ENCODE measurements at regions not wholly inside any gene's neighbourhood (a gene's known extent, or its start where the extent isn't known, plus 50 kb on each side); places are given as distances from the start of the nearest gene placed in this dataset.

GRCh38 chr2:70388813-70389212 is 86.9 kb upstream of the FAM136A start:
- TF ChIP-seq CTCF (IDR thresholded peaks at IDR 0.05) = no peak
- Mint-ChIP-seq H3K27ac (ENCODE audit: unreplicated experiment) (no peak overlapping the region), H3K36me3 (ENCODE audit: low read depth) (no peaks in the 10 kb centered on the region), H3K27me3 (ENCODE audit: low read depth) (peaks cover 18% of the 10 kb centered on the region), H3K9me3 (ENCODE audit: low read depth) (no peaks in the 10 kb centered on the region), H3K4me3 (ENCODE audit: unreplicated experiment) (no peak overlapping the region), H3K4me1 (ENCODE audit: low read depth) (no peaks in the 10 kb centered on the region)
- no peak for DNase-seq (ENCODE audit: low spot score)

- no peaks in the 10 kb centered on the region for H3K4me1 Mint-ChIP-seq (ENCODE audit: low read depth)
- peaks cover 3% of the 10 kb centered on the region for H3K9me3 Mint-ChIP-seq (ENCODE audit: low read depth)
- H3K36me3 Mint-ChIP-seq (ENCODE audit: low read depth) = no peaks in the 10 kb centered on the region
- no peak for DNase-seq (ENCODE audit: low spot score)
- no peak overlapping the region for H3K4me3 Mint-ChIP-seq (ENCODE audit: unreplicated experiment)
- TF ChIP-seq CTCF (IDR thresholded peaks at IDR 0.05) = no peak
- H3K27me3 Mint-ChIP-seq (ENCODE audit: low read depth) = peaks cover 21% of the 10 kb centered on the region
- H3K27ac Mint-ChIP-seq (ENCODE audit: unreplicated experiment) = no peak overlapping the region
Measured at GRCh38 chr2:70388128-70388527, 86.3 kb upstream of the FAM136A start.

GRCh38 chr2:70385966-70386595 is 84.2 kb upstream of the FAM136A start:
- no peak for TF ChIP-seq CTCF (IDR thresholded peaks at IDR 0.05)
- no peaks in the 10 kb centered on the region for H3K36me3 Mint-ChIP-seq (ENCODE audit: low read depth)
- H3K4me3 Mint-ChIP-seq (ENCODE audit: unreplicated experiment) = no peak overlapping the region
- no peaks in the 10 kb centered on the region for H3K4me1 Mint-ChIP-seq (ENCODE audit: low read depth)
- H3K27ac Mint-ChIP-seq (ENCODE audit: unreplicated experiment) = no peak overlapping the region
- H3K27me3 Mint-ChIP-seq (ENCODE audit: low read depth) = peaks cover 19% of the 10 kb centered on the region
- DNase-seq (ENCODE audit: low spot score) = no peak
- H3K9me3 Mint-ChIP-seq (ENCODE audit: low read depth) = peaks cover 3% of the 10 kb centered on the region

- H3K27ac Mint-ChIP-seq (ENCODE audit: unreplicated experiment) = no peak overlapping the region
- peaks cover 6% of the 10 kb centered on the region for H3K9me3 Mint-ChIP-seq (ENCODE audit: low read depth)
- H3K4me3 Mint-ChIP-seq (ENCODE audit: unreplicated experiment) = no peak overlapping the region
- DNase-seq (ENCODE audit: low spot score) = no peak
- peaks cover 19% of the 10 kb centered on the region for H3K27me3 Mint-ChIP-seq (ENCODE audit: low read depth)
- H3K4me1 Mint-ChIP-seq (ENCODE audit: low read depth) = no peaks in the 10 kb centered on the region
- H3K36me3 Mint-ChIP-seq (ENCODE audit: low read depth) = no peaks in the 10 kb centered on the region
- no peak for TF ChIP-seq CTCF (IDR thresholded peaks at IDR 0.05)
Measured at GRCh38 chr2:70385204-70385603, 83.3 kb upstream of the FAM136A start.

- TF ChIP-seq CTCF (IDR thresholded peaks at IDR 0.05) = no peak
- H3K9me3 Mint-ChIP-seq (ENCODE audit: low read depth) = peaks cover 6% of the 10 kb centered on the region
- H3K27ac Mint-ChIP-seq (ENCODE audit: unreplicated experiment) = no peak overlapping the region
- no peaks in the 10 kb centered on the region for H3K4me1 Mint-ChIP-seq (ENCODE audit: low read depth)
- H3K4me3 Mint-ChIP-seq (ENCODE audit: unreplicated experiment) = no peak overlapping the region
- no peak for DNase-seq (ENCODE audit: low spot score)
- peaks cover 20% of the 10 kb centered on the region for H3K27me3 Mint-ChIP-seq (ENCODE audit: low read depth)
- no peaks in the 10 kb centered on the region for H3K36me3 Mint-ChIP-seq (ENCODE audit: low read depth)
Measured at GRCh38 chr2:70381821-70382220, 80.0 kb upstream of the FAM136A start.

Measured in chondrocyte (in vitro differentiated cells).